ENCODE measurements at regions not wholly inside any gene's neighbourhood (a gene's known extent, or its start where the extent isn't known, plus 50 kb on each side); places are given as distances from the start of the nearest gene placed in this dataset.

DNA sequence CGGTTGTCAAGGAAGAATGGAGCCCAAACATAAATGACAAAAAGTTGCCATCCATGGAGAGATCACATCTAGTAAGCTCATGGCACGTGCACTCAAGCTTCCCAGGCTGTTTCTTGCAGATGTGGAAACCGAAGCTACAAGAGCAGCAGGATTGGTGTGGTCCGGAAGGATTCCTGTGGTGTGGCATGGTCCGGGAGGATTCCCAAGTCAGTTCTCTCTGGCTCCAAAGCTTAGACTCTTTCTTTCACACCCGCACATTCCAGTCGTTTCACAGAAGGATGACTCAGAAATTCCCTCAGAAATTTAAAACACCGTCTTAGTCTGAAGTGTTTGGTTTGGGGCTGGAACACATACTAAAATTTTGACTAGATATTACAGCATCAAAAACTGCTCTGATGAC, 78.0 kb upstream of the DRD2 start:
- DNase-seq = no peak

DNA sequence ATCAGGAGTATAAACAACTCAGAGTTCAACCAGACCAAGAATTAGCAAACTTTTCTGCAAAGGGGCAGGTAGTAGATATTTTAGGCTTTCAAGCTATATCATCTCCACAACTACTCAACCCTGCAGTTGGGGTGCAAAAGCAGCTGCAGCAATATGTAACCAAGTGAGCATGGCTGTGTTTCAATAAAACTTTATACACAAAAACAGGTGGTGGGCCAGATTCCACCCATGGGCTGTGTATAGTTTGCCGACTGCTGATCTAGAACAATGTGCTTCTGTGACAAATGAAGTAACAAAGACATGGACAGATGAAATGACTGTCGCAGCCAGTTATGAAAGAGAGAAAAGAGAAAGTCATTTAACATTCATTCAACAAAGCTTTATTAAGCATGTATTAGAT, 77.1 kb upstream of the DRD2 start:
- DNase-seq = no peak

DNA sequence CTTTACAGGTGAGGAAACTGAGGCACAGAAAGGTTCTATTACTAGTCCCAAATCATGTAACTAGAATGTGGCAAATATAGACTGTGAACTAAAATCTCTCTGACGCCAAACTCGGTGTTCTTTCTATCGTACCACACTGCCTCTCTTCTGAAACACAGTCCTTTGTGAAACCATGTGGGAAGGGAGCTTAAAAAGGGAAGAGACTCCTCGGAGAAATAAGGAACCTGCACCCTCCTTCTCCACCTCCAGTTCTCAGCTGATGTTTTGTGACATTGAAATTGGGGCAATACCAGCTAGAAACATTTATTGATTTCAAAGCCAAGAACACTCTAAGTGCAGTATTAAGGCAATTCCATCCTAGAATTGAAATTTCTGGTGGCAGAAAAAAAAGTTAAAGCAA, 76.4 kb upstream of the DRD2 start:
- DNase-seq = no peak

DNA sequence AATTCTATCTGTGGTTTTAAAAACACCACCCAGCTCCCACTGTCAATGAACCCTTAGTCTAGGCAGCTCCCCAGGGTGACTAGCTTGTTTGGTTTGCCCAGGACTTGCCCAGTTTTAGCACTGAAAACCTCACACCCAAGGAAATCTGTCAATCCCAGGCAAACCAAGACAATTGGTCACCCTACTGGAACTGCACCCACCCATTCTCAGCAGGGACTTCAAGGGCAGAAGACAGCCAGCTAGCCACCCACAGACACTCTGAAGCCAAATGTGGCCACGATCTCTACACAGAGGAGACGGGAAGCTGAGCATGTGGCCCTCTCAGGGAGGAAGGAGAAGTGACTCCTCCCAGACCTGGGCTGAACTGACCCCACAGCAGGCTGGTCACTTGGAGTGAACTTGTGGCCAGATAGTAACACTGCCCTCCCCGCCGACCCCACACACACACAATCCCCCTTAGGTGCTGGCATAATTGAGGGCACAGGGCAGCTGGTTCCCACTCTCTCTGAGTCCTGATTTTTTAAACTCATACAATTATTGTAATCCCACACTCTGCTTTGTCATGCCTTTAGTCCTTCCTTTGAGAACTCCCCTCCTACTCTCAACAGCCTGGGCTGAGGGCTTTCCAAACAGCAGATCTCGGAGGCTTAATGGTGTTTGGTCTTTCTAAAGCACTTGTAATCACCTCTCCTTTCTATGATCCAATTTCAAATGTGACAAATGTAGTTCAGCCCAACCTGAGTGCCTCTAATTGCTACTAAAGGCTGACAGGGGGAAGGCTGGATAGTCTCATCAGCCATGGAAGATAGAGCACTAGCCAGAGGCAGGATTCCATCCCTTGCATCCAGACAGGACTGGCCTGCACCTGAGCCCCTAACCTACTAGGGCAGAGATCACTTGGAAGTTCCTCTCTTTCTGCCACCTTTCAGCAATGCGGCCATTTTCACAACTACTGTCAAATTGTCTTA, 74.7 kb upstream of the DRD2 start:
- peak; percentile 93 for DNase-seq

DNA sequence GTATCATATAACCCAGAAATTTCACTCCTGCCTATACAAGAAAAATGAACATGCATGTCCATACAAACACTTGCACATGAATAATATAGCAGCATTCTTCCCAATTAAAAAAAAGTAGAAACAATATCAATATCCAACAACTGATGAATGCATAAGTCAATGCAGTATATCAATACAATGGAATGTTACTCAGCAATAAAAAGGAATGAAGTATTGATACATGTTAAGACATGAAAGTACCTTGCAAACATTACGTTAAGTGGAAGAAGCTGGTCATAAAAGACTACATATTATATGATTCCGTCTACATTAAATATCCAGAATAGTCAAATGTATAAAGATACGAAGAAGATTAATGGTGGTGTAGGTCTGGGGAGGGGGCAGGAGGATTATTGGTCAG, 73.9 kb upstream of the DRD2 start:
- no peak for DNase-seq

DNA sequence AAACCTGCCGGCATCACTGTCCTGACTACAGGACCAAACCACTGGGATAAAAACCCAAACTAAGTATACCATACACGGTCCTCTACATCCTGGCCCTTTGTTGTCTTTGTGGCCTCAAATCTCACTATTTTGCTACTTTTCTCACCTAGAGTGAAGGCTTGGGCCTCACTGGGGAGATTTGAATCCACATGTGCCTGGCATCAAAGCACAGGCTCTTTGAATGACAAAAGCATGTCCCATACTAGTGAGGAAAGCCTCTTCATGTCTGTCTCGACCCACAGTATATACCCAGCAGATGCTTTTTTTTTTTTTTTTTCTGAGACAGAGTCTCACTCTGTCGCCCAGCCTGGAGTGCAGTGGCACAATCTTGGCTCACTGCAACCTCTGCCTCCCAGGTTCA, 72.5 kb upstream of the DRD2 start:
- DNase-seq = no peak

DNA sequence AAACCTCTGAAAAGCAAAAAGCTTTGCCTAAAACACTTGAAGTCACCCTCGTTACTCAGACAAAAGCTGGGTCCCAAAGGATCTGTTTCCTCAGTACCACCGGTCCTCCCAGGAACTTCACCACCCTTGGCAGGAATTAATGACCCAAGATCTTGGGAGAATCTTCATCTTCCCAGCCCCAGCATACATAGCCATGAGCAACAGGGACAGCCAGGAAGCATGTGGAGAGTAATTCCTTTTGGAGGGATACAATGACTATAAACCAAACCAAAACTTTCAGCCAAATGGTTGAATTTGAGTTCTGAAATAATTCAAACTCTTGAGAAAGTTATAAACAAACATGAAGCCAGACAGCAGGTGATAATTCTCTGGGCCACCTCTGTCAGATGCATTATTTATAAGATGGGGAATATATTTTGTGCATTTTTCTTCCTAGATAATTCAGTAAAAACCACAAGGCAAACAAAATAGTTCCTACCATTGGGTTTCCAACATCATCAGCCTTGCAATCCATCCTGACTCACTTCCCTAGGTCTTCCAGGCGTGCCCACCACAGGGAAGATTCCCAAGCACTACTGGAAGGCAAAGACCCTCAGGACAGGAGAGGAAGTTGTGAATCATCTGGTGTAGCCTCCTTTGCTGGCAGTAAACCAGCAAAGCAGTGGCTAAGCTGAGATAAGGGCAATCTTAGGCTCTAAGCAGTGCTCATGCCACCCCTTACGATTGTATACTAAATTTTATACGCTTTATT, 71.7 kb upstream of the DRD2 start:
- no peak for DNase-seq

DNA sequence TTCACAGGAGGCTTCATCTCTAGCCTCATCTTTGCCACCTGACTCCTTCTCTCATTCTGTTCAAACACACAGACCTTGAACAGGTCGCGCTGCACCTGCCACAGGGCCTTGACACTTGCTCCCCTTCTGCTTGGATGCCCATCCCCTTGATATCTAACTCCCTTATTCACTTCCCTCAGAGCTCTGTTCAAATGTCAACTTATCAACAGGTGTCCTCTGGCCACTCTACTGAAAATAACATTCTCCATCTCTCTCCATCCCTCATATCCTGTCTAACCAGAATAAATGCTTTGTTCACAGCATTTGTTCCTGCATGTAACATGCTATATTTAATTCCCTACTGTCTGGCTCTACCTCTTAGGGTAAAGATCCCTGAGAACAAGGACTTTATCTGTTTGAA, 67.2 kb upstream of the DRD2 start:
- DNase-seq = no peak

DNA sequence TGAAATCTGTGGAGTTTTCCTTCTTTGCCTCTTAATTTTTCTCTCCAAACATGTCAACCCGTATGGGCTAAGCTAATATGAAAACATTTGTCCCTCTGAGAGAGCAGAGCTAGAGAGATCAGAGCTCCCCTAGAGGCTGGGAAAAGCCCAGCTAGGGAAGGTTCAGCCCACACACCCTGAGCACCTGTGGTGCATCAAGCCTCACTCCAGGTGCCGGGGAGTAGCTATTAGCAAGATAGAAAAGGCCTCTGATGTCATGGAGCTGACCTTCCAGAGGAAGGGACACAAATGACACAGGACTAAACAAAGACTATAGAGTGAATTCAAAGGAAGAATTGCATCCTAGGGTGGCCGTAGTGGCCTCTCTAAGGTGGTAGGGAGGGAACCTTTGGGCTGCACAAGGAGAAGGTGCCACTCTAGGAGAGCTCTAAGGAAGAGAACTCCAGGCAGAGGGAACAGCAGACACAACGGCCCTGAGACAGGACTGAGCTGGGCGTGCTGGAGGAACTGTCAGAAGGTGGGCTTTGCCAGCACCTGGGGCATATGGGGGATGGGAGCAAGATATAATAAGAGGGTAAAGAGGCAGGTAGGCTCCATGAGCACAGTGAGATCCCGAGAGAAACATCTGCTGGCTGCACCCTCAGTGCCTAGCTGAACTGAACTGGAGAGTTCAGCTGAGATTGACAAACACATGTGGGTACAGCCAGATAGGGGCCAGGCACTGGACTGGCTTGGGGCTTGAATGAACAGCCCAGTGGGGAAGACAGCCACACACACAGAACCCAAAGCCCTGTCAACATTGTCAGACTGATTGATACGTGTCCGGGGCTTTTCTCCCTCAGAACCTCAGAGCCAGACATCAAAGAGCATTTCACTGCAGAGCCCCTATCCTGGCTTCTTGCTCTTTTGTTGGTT, 65.5 kb upstream of the DRD2 start:
- no peak for DNase-seq

DNA sequence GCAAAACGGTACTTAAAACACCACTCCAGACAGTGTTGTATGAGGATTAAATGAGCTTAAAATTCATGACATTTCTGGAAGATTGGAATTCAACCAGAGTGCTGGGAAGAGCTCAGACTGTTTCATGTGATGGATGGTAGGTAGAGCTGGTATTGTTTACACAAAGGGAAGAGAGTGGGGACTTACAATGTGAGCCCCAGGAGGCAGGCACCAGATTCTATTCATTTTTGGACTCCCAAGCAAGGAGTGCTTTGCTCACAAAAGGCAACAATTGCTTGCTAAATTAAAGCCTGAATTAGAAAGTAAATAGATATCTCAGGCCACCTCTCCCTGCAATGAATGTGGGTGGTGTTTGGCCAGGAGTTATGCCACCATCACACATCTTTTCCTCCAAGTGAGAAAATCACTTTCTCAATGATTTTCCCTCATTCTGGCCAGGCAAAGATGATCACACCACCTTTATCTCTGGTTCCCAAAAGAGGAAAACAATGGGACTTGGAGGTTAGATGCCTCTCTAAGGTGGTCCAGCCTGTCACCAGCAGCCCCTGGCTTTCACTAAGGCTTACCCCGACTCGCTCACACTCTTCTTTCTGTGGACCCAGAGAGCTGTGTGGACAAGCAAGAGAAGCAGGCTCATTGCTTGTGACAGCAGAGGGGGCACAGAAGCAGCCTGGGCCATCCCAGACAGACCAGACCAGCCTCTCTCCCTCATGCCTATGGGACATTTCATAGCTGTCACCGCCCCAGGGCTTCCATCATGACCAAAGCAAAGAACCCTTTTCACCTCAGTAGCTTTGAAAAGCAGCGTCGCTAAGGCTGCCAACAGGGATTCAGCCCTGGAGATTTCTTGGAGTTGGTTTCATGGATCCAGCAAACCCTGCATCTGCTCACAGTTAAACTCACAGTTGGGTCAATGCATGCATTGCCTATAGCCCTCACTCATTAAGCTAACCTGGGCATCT, 63.5 kb upstream of the DRD2 start:
- no peak for DNase-seq

DNA sequence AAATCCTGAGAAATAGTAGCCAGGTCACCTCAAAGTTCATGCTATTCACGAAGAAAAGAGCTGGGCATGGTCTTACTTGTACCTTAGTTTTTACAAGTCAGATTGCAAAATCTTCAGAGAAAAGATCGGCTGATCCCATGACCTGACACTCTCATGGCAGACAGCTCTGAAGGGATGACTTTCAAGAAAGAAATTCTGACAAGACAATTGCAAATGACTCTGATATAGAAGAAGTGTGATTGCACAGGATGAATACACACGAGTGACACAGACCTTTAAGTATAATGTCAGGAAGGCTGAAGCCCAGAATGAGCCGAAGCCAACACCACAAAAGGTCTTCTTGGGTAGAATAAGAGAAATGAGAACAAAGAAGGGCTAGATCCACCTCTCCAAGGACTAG, 59.4 kb upstream of the DRD2 start:
- DNase-seq = no peak

DNA sequence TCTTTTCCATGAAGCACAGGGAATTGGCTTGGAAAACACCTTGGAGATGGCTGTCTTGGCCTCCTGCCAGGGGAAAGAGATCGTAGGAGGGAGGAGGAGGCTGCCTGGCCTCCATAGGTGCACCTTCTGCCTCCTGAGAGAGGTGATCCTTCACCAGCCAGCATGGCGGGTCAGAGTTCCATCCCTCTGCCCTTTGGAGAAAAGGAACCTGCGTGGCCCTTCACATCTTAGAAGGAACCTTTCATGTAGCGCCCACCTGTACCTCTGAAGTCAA, 58.2 kb upstream of the DRD2 start:
- no peak for DNase-seq

DNA sequence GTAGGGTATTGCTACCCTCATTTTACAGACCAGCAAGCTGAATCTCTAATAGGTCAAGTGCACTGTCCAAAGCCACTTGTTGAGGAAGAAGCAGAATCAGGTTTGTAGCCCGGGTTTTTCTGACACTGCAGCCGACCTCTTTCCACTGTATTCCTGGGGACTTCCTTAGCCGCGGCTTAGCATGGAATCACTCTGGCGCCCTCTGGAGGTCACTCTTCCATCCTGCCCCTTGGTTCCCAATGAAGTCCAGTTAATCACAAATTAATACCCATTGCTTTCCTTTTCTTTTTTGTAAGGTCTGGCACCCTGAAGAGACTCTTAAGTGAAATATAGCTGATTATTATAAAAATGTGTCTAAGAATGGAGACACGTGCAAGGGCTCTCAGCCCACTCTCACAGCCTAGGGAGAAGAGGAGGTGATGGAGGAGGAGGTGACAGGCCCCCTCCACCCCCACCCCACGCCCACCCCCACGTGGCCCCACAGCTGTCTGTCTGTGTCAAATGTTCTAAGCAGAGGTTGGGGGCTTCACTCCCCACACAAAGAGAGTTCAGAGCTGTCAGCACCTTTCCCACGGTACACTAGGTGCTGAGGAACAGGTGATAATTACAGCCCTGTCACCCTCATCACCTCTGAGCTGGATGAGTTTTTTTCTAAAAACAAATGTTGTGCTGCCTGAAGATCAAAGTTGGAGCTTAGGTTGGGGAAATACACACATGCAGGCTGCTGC, 57.7 kb upstream of the DRD2 start:
- DNase-seq = peak; percentile 90

DNA sequence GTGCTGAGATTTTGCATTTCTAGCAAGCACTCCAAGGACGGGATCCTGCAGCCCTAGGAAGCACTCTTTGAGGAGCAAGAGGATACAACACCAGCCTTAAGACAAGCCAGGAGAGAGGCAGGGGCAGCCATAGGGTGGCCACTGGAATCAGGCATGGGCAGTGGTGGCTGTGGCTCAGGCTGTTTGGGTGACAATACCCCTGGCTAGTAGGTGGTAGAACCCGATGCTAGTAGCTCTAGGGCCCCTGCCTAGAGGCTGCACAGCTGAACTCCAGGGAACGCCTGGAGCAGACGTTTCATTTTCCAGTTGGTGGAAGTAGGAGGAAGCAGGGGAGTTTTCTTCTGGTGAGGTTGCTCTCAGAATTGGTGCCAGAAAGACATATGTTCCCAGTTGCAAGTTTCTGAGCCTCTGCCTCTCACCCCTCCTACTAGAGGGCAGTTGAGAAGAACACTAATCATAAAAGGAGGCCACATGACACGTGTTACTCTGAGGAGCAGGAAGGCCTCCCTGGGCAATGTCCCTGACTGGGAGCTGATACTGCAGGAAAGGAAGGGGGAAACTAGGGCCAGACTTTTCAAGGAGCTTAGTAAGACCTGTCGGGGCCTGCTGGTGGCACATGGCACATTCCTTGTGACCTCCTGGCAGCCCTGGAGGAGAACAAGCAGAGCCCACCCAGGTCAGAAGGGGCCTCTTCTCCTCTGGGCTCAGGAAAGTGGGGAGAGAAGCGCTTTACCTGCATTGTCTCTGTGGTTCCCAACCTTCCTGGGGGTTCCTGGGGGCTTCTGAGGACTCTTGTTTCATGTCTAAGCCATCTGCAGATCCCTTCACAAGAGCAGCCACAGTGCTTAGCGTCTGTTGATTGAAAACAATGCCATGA, 56.6 kb upstream of the DRD2 start:
- no peak for DNase-seq

DNA sequence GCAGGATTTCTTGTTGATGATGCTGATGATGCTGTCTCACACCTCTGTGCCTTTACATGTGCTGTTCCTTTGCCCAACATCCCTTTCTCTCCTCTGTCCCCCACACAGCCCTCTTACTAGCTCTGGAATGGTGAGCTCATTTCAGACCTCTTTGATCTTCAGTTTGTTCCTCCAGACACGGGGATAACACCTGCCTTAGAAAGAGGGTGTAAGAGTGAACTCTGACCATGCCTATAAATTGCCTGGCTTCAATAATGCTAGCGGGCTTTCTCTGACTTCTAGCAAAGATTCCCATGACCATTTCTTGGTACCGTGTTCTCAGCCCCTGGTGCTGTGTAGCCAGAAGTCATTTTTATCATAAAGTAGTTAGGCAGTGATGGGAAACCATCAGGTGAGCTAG, 55.9 kb upstream of the DRD2 start:
- DNase-seq = no peak

DNA sequence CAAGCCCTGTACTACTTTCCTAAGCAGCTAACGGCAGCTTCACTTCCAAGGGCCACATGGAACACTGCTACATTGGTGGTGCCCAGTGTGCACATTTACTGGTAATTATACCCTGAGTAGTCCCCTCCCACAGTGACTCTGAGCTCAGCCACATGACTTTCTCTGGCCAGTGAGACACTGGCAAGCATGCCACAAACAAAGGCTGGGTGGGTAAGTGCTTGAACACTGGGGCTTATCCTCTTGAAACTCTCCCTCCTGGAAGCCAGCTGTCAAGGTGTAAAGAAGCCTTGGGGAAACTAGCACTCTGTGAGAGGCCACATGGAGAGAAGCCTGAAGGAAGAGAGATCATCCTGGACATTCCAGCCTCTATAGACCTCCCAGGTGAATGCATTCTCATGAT, 54.4 kb upstream of the DRD2 start:
- DNase-seq = peak; percentile 77

DNA sequence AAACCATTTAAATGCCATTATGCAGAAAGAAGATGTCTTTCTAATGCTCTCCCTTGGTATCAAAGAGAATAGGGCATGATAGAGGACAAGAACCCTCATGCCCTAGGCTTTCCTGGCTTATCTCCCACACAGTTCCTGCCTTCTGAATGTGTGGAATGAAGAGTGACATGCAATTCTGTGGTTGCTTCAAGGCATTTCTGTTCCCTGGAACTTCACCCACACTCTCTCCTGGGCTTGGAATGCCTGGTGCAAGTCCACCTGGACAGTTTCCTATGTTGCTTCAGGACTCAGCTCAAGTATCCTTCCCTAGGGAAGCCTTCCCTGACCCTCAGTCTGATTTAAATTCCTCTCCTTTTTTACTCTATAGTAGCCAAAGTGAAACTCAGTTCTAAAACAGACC, 53.8 kb upstream of the DRD2 start:
- DNase-seq = no peak

DNA sequence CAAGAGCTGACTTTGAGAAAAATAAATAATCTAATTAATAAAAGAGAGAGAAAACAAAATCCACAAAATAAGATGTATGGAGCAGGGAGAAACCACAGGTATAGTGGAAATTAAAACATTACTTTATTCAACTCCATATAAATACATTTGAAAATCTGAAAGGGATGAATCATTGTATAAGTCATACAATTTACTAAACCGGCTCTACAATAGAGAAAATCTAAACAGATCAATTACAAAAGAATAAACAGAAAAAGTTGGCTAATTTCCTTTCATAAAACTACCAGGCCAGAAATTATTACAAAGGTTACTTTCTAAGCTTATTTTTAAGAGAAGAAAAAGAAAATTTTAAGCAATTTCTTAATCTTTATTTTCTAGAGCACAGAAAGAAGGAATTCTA, 51.3 kb upstream of the DRD2 start:
- DNase-seq = no peak
